Upper lobe of left lung (tissue), 4 donors: ENCODE measurements at regions not wholly inside any gene's neighbourhood (a gene's known extent, or its start where the extent isn't known, plus 50 kb on each side); places are given as distances from the start of the nearest gene placed in this dataset.

Source experiments
- CTCF ChIP-seq, 6 experiments: fragments of 450-650 bp in 4 of 6; fragments of 200-600 bp in 2 of 6; sonication (generic) in 2 of 6; IDR thresholded peaks; one replicate each; pipeline ENCODE4 v1.5.1; 2016 to 2019; ENCODE audit warnings: antibody characterized with exemption in 6 of 6
- POLR2A ChIP-seq, 4 donors: fragments of 450-650 bp; IDR thresholded peaks; one replicate each; pipeline ENCODE4 v1.5.1; 2016 to 2017; ENCODE audit warnings: antibody characterized with exemption in 4 of 4, mild to moderate bottlenecking in 2 of 4

- no peak for TF ChIP-seq POLR2A (IDR thresholded peaks at IDR 0.05)
- TF ChIP-seq CTCF (IDR thresholded peaks at IDR 0.05) = no peak
These were observed 235.2 kb upstream of the SLC24A2 start for GRCh38 chr9:20023961-20024571.
